ENCODE measurements at regions not wholly inside any gene's neighbourhood (a gene's known extent, or its start where the extent isn't known, plus 50 kb on each side); places are given as distances from the start of the nearest gene placed in this dataset.
"Not testable (repeated sequence)": the region's sequence is repeated elsewhere in the genome, so short reads cannot be mapped to it uniquely, and the experiment has no call there.

DNA sequence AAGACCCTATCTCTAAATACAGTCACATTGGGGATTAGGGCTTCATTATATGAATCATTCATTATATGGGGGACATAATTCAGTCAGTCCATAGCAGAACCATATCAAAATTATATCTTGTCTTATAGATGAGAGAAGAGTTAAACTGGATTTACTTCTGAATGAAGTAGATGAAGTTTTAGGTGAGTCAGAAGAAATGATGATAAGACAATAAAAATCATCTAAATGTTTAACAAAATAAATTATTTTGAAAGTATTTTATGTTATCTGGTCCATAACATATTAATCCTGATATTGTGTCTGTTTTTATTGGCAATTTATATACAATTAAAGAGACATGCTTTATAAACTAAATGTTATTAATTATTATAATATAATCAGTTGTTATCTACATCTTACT, 76.9 kb upstream of the EFCAB3 start:
- ATAC-seq = no peak
- Histone ChIP-seq H3K4me1 (no peaks in the 10 kb centered on the region), H3K9me3 (no peaks in the 10 kb centered on the region), H3K27ac (no peak overlapping the region), H3K4me3 (no peak overlapping the region), H3K27me3 (peaks cover 0 to 4% of the 10 kb centered on the region in 2 donors), H3K36me3 (no peaks in the 10 kb centered on the region)
- intact Hi-C loops (cut with DNase I) = no loop called here
- TF ChIP-seq, protein P1, sequence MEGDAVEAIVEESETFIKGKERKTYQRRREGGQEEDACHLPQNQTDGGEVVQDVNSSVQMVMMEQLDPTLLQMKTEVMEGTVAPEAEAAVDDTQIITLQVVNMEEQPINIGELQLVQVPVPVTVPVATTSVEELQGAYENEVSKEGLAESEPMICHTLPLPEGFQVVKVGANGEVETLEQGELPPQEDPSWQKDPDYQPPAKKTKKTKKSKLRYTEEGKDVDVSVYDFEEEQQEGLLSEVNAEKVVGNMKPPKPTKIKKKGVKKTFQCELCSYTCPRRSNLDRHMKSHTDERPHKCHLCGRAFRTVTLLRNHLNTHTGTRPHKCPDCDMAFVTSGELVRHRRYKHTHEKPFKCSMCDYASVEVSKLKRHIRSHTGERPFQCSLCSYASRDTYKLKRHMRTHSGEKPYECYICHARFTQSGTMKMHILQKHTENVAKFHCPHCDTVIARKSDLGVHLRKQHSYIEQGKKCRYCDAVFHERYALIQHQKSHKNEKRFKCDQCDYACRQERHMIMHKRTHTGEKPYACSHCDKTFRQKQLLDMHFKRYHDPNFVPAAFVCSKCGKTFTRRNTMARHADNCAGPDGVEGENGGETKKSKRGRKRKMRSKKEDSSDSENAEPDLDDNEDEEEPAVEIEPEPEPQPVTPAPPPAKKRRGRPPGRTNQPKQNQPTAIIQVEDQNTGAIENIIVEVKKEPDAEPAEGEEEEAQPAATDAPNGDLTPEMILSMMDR (IDR thresholded peaks at IDR 0.05) = no peak
- no peak for DNase-seq

GRCh38 chr17:62300697-62301096, 79.7 kb upstream of the EFCAB3 start:
- Histone ChIP-seq H3K4me1 (no peaks in the 10 kb centered on the region), H3K27ac (no peak overlapping the region), H3K36me3 (no peaks in the 10 kb centered on the region), H3K9me3 (no peaks in the 10 kb centered on the region), H3K4me3 (no peak overlapping the region), H3K27me3 (no peaks in the 10 kb centered on the region)
- TF ChIP-seq, protein P1 (IDR thresholded peaks at IDR 0.05) = no peak
- no peak for DNase-seq
- ATAC-seq = no peak
- intact Hi-C loops (cut with DNase I) = no loop called here

- H3K36me3 ChIP-seq; H3K27me3 ChIP-seq; H3K4me3 ChIP-seq; H3K27ac ChIP-seq; DNase-seq; intact Hi-C loops (cut with DNase I); H3K9me3 ChIP-seq; ATAC-seq; H3K4me1 ChIP-seq: not testable (repeated sequence)
Observed at GRCh38 chr17:62275290-62275689, 105.1 kb upstream of the EFCAB3 start.

GRCh38 chr17:62268361-62268760, 112.0 kb upstream of the EFCAB3 start:
- DNase-seq; H3K36me3 ChIP-seq; H3K9me3 ChIP-seq; intact Hi-C loops (cut with DNase I); H3K4me3 ChIP-seq; H3K4me1 ChIP-seq; ATAC-seq; H3K27ac ChIP-seq; H3K27me3 ChIP-seq: not testable (repeated sequence)

- ATAC-seq; H3K4me1 ChIP-seq; H3K27me3 ChIP-seq; H3K36me3 ChIP-seq; H3K4me3 ChIP-seq; DNase-seq; H3K9me3 ChIP-seq; intact Hi-C loops (cut with DNase I); H3K27ac ChIP-seq: not testable (repeated sequence)
Observed at GRCh38 chr17:62264974-62265373, 115.4 kb upstream of the EFCAB3 start.

DNA sequence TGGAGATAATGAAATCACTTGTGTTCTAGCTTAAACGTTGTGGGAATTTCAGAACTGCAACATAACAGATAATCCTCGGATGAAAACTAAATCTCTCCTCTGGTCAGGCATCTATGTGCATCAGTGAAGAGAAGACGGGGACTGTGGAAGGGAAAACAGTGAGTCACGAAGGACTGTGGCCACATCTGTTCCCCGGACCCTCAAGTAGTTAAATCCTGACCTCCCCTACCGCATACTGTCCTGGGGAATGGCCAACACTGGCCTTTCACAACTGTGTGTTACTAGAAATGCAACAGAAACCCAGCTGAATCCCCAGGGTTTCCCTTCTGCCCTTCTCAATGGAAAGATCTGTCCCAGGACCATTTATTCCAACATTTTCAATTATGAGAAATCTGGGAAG, 124.6 kb upstream of the EFCAB3 start:
- H3K27ac ChIP-seq; H3K36me3 ChIP-seq; H3K4me3 ChIP-seq; DNase-seq; H3K27me3 ChIP-seq; intact Hi-C loops (cut with DNase I); H3K9me3 ChIP-seq; H3K4me1 ChIP-seq; ATAC-seq: not testable (repeated sequence)

DNA sequence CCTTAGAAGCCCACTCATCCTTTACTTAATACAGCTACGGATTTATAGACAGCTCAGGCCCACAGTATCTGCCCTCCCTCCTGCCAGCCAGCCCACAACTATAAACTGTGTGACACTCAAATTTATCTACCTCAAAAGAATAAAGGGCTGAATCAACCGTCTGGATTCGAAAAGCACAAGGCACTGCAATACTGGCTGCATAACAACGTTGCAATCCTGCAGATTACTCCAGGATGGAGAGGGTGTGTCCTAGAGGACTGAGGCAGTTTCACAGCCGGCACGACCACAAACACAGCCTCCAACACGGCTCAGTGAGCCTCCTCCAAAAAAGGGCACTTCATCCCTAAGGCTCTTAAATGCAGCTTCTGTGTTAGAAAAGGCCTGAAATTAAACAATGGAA, 138.3 kb upstream of the EFCAB3 start:
- H3K27ac ChIP-seq; H3K9me3 ChIP-seq; ATAC-seq; H3K36me3 ChIP-seq; H3K4me3 ChIP-seq; intact Hi-C loops (cut with DNase I); DNase-seq; H3K27me3 ChIP-seq; H3K4me1 ChIP-seq: not testable (repeated sequence)

DNA sequence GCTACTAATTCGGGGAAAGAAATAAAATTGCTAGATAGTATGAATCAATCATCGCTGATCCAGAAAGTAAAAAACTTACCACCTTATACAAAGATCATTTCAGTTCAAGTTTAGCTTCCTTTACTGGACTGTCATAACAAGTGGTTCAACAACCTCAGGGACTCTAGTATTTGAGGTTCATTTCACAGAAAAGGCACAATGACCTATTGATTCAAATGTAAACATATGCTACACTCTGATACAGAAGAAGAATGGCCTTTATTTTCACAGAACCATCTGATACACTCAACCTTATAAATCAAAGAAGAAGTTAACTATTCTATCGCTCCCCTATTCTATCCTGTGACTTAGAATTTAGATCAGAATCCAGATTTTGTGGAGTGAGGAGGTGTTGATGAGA, 140.8 kb upstream of the EFCAB3 start:
- ATAC-seq; H3K4me1 ChIP-seq; DNase-seq; H3K4me3 ChIP-seq; H3K36me3 ChIP-seq; intact Hi-C loops (cut with DNase I); H3K9me3 ChIP-seq; H3K27me3 ChIP-seq; H3K27ac ChIP-seq: not testable (repeated sequence)

DNA sequence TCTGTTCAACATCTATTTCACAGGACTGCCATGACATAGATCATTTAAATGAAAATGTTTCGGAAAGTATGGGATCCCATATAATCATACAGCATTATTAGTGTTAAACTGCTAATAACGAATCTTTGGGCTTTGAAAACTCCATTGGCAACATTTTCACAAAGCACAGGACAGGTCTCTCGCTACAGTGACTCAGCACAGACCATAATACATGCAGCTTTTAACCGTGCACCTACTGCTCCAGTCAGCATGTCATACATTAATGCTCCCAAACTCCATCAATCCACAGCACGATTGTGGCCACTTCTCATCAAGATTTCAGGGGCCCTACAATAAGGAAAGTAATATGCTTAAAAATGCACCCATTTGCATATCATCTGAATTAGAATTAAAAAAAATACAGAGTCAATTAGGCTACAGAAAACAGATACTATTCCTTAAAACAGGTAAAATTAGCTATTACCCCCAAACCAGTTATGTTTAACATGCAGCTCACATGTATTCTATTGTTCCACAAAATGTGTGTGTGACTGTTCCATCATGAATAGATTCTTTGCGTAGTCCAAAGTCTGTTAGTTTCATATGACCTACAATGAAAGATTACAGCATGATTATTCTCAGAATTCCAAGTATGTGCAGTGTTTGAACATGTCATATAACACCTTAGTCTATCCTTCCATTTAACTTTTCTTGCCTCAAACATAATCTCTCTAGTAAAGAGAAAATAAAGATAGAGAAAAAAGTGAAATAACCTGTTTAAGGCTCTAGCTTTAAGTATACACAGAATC, 141.6 kb upstream of the EFCAB3 start:
- ATAC-seq; DNase-seq; H3K4me3 ChIP-seq; H3K9me3 ChIP-seq; H3K27ac ChIP-seq; H3K4me1 ChIP-seq; H3K36me3 ChIP-seq; intact Hi-C loops (cut with DNase I); H3K27me3 ChIP-seq: not testable (repeated sequence)

GRCh38 chr17:62233822-62234481, 146.4 kb upstream of the EFCAB3 start:
- H3K27ac ChIP-seq; H3K27me3 ChIP-seq; H3K36me3 ChIP-seq; DNase-seq; H3K4me1 ChIP-seq; H3K9me3 ChIP-seq; intact Hi-C loops (cut with DNase I); ATAC-seq; H3K4me3 ChIP-seq: not testable (repeated sequence)

DNA sequence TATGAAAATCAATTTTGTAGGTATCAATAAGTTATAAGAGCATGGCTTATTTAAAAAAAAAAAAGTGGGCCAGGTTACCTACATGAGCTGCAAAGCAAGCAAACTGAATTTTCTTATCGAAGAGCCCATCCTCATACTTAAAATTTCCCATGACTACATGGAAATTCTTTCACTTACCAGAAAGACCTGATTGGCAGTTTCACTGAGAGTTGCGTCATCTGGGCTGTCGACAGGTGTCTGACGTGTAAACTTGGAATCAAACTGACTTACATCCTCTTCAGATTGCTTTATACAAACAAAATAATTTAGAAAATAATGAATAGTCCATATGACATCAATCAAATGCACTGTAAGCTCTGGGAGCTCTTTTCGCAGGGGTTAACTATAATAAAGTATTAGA, 149.1 kb upstream of the EFCAB3 start:
- intact Hi-C loops (cut with DNase I); H3K27ac ChIP-seq; H3K36me3 ChIP-seq; H3K27me3 ChIP-seq; ATAC-seq; H3K4me1 ChIP-seq; H3K4me3 ChIP-seq; DNase-seq; H3K9me3 ChIP-seq: not testable (repeated sequence)

Data from left lung (tissue), 4 donors.